Nephron progenitor cell (in vitro differentiated cells): ENCODE measurements at regions not wholly inside any gene's neighbourhood (a gene's known extent, or its start where the extent isn't known, plus 50 kb on each side); places are given as distances from the start of the nearest gene placed in this dataset.

Experiments
- DNase-seq: peaks from one replicate; pipeline ENCODE4 v3.0.0; 2021
- H3K27ac Mint-ChIP-seq: 2 replicates; pipeline ENCODE4 v1.8.0; 2021; ENCODE audit warnings: mild to moderate bottlenecking, moderate library complexity, mixed read lengths
- H3K27me3 Mint-ChIP-seq: 2 replicates; pipeline ENCODE4 v1.8.0; 2021; ENCODE audit warnings: mild to moderate bottlenecking, low read depth, mixed read lengths; ENCODE audit not compliant: poor library complexity
- H3K36me3 Mint-ChIP-seq: 2 replicates; pipeline ENCODE4 v1.8.0; 2021; ENCODE audit warnings: low read depth, mixed read lengths
- H3K4me1 Mint-ChIP-seq: 2 replicates; pipeline ENCODE4 v1.8.0; 2021; ENCODE audit warnings: mixed read lengths
- H3K4me3 Mint-ChIP-seq: 2 replicates; pipeline ENCODE4 v1.8.0; 2021; ENCODE audit warnings: mild to moderate bottlenecking, moderate library complexity, mixed read lengths
- H3K9me3 Mint-ChIP-seq: 2 replicates; pipeline ENCODE4 v1.8.0; 2021; ENCODE audit warnings: mild to moderate bottlenecking, moderate library complexity, mixed read lengths
- TF ChIP-seq, protein P1 (sequence below): fragments of 200-600 bp; sonication (generic); IDR thresholded peaks from 2 replicates; pipeline ENCODE4 v1.5.0; 2021; ENCODE audit warnings: antibody characterized with exemption

DNA sequence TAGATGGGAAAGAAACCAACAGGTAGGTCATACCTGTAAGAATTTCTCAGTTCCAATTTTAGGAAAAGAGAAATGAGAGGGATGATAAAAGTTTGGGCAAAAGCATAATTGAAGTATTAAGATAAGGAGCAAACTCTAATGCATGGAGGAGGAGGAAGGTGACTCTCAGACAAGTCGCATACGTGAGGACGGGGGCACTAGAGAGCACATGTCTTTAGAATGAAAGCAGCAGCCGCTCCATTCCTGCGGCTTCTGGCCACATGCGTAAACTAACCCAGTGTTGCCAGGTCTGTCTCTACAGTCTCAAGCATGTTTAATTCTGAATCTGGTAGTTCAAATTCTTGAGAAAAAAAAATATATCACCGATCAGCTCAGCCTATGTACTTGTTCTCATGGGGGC is 371.5 kb upstream of the SLC30A5 start:
- H3K4me3 Mint-ChIP-seq, result no peak overlapping the region
- TF ChIP-seq, protein P1, sequence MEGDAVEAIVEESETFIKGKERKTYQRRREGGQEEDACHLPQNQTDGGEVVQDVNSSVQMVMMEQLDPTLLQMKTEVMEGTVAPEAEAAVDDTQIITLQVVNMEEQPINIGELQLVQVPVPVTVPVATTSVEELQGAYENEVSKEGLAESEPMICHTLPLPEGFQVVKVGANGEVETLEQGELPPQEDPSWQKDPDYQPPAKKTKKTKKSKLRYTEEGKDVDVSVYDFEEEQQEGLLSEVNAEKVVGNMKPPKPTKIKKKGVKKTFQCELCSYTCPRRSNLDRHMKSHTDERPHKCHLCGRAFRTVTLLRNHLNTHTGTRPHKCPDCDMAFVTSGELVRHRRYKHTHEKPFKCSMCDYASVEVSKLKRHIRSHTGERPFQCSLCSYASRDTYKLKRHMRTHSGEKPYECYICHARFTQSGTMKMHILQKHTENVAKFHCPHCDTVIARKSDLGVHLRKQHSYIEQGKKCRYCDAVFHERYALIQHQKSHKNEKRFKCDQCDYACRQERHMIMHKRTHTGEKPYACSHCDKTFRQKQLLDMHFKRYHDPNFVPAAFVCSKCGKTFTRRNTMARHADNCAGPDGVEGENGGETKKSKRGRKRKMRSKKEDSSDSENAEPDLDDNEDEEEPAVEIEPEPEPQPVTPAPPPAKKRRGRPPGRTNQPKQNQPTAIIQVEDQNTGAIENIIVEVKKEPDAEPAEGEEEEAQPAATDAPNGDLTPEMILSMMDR, result no peak
- H3K36me3 Mint-ChIP-seq, result no peaks in the 10 kb centered on the region
- H3K4me1 Mint-ChIP-seq, result peaks cover 7% of the 10 kb centered on the region
- H3K9me3 Mint-ChIP-seq, result peaks cover 27% of the 10 kb centered on the region
- no peak overlapping the region for H3K27ac Mint-ChIP-seq
- H3K27me3 Mint-ChIP-seq, result peaks cover 4% of the 10 kb centered on the region
- DNase-seq, result no peak

DNA sequence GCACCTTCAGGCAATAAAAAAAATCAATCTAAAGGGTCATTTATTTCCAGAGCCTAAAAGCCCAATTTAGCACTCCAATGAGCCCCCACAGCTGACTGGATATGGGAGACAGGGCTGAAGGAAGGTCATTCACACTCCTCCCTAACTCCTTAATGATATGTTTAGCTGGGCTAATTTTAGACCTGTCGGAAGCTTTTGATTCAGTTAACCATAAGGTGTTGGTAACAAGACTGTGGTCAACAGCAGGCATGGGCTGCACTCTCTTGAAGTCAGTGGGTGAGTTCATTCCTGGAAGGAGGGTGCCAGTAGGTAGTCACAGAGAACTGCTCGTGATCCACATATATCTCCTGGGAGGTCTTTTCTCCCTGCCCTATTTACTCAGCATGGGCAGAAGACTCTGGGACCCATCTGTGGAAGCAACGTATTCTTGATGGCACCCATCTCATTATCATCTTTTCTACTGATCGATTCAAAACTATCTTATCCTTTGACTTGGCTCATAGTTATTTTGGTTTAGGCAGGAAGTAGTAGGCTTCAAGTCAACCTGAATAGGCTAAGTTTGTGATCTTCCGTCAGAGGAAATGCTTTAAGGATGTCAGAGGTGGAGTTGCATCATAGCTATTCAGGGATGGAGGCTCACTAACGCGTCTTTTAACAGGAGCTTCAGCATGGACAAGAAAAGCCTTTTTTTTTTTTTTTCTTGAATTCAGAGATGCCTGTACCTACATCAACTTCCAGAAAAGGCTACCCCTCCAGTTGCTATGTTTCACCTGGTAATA is 367.7 kb upstream of the SLC30A5 start:
- no peak overlapping the region for H3K27ac Mint-ChIP-seq
- DNase-seq, result no peak
- H3K4me1 Mint-ChIP-seq, result peaks cover 6% of the 10 kb centered on the region
- H3K27me3 Mint-ChIP-seq, result peaks cover 7% of the 10 kb centered on the region
- TF ChIP-seq, protein P1, result no peak
- no peak overlapping the region for H3K4me3 Mint-ChIP-seq
- H3K9me3 Mint-ChIP-seq, result peaks cover 11% of the 10 kb centered on the region
- no peaks in the 10 kb centered on the region for H3K36me3 Mint-ChIP-seq

DNA sequence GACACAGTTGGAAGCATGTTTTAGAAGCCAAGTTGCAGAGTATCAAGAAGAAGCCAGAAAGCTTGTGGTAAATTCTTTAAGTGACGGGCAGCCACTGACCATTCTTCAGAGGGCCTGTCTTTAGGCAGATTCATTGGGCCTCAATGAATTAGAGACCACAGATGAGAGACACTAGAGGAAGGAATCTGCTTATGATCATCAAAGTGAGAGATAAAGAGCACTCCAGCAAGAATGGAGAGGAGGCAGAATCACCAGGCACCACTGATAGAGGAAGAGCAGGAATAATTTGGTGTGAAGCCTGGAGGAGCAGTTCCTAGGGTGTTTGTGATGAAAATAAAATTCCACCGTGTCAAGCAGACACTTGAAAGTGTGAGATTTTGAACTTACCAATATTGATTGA is 365.9 kb upstream of the SLC30A5 start:
- Mint-ChIP-seq H3K4me3 (no peak overlapping the region), H3K27ac (no peak overlapping the region), H3K9me3 (no peaks in the 10 kb centered on the region), H3K4me1 (peaks cover 6% of the 10 kb centered on the region), H3K36me3 (no peaks in the 10 kb centered on the region), H3K27me3 (peaks cover 10% of the 10 kb centered on the region)
- no peak for DNase-seq
- TF ChIP-seq, protein P1, result no peak

DNA sequence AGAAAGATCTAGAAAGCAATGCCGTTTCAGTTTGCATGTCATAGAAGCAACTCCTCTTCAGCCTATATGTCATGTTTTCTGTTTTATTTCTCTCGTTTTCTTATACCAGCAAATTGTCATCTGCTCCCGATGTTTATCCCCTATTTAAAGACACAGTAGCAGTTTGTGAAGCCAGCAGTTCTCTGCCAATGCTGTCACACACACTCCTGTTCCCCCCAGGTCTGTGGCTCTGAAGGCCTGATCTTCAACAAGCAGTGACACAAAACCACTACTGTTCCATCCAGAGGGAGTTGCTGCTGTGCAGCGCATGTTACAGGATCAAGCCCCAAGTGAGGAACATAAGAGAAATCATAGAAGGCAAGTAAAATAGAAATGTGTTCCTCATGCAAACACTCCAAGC is 364.1 kb upstream of the SLC30A5 start:
- TF ChIP-seq, protein P1, result no peak
- Mint-ChIP-seq H3K36me3 (no peaks in the 10 kb centered on the region), H3K4me1 (peaks cover 6% of the 10 kb centered on the region), H3K9me3 (no peaks in the 10 kb centered on the region), H3K27me3 (peaks cover 10% of the 10 kb centered on the region), H3K4me3 (no peak overlapping the region), H3K27ac (no peak overlapping the region)
- no peak for DNase-seq

DNA sequence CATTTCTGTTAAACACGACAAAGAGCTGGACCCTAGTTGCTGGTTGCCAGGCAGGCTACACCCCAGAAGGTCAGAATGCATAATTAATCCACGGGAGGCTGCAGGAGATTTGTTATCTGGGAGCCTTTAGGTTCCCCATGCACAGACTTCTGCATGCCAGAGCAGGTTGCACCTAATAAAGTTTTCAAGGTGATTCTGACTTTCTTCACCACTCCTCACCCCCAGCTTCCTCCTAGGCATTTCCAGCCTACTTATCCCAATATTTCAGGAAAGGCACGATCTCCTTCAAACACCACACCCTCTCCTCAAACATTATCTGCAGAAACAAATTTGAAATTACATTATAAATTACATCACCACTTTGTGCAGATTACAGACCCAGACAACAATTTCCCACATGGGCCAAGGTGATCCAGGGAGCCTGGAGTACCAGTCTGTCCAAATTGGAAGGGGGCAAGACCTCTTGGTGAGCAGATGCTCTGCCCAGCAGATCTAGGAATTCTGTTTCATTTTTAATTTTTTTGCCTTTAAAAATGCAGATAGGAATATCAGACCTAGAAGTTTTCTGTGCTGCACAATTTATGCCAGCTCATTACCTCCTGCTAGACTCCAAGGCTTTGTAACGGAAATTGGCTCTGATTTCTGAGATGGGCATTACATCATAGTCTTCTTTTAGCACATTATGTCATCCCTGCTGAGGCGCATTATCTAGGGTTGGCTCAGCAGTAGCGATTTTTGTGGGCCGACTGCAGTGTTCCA is 363.4 kb upstream of the SLC30A5 start:
- Mint-ChIP-seq H3K27me3 (peaks cover 10% of the 10 kb centered on the region), H3K9me3 (no peaks in the 10 kb centered on the region), H3K27ac (no peak overlapping the region), H3K36me3 (no peaks in the 10 kb centered on the region), H3K4me1 (peaks cover 6% of the 10 kb centered on the region), H3K4me3 (no peak overlapping the region)
- DNase-seq, result no peak
- TF ChIP-seq, protein P1, result no peak
